HG02885 (cell line): ENCODE measurements at regions not wholly inside any gene's neighbourhood (a gene's known extent, or its start where the extent isn't known, plus 50 kb on each side); places are given as distances from the start of the nearest gene placed in this dataset.

Experiments
- ATAC-seq: cut with Tn5 transposase; IDR thresholded peaks from one replicate; pipeline ENCODE4 v1.9.1; 2021; ENCODE audit warnings: mild to moderate bottlenecking; ENCODE audit not compliant: unreplicated experiment, poor library complexity

GRCh38 chr15:31537770-31538592 is 211.3 kb downstream of the KLF13 start:
- no peak for ATAC-seq

GRCh38 chr15:31540633-31541032 is 214.0 kb downstream of the KLF13 start:
- no peak for ATAC-seq

- ATAC-seq, result no peak
Measured at GRCh38 chr15:31544361-31544760, 217.7 kb downstream of the KLF13 start.

DNA sequence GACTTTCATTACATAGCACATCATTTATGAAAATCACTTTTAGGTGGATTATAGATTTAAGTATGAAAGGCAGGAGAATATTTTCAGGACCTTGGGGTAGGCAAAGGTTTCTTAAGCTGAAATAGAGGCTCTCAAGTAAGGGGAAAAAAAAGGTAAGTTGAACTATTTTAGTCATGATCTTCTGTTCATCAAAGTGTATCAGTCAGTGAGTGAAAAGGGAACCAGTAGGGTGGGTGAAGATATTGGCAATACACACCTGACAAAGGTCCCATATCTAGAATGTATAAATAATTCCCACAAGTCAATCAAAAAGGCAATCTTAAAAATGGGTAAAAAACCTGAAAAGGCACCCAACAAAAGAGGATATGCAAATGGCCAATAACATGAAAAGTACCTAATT is 218.6 kb downstream of the KLF13 start:
- no peak for ATAC-seq

GRCh38 chr15:31550211-31550977 is 223.8 kb downstream of the KLF13 start:
- no peak for ATAC-seq

DNA sequence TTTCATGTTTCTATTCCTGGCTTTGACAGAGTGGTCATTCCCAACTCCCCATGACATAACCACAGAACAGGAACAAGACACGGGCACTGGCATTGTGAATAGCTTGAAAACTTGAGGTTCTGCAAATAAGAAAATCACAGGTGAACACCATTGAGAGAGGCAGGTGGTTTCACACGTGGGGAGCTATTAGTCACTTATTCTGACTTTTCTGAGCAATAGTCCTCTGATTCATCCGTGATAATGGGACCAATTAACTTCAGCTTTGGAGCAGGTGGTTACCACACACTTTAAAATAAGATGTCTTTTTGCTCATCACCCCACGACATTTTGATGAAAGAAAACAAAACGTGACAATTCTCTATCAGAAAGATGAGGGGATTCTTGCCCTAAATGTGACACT is 224.7 kb downstream of the KLF13 start:
- no peak for ATAC-seq

GRCh38 chr15:31552482-31553099 is 226.0 kb downstream of the KLF13 start:
- no peak for ATAC-seq

DNA sequence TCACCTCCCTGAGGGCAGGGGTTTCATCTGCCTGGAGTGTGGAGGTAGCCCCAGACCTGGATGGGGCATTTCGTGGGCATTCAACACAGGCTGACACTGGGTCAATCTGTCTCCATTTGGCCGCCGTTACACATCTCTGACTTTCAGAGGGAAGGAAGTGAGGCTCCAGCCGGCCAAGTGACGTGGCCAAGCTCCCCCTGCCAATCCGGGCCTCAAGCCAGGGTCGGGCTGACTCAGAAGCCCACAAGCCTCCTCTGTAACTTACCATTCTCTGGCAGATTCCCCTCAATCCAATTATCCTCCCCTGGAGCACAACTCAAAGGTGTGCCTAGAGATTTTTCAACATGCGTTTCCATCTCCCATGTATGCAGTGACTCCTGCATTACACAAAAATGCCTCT is 227.6 kb downstream of the KLF13 start:
- ATAC-seq, result no peak

- no peak for ATAC-seq
Measured at GRCh38 chr15:31555022-31555421, 228.4 kb downstream of the KLF13 start.

DNA sequence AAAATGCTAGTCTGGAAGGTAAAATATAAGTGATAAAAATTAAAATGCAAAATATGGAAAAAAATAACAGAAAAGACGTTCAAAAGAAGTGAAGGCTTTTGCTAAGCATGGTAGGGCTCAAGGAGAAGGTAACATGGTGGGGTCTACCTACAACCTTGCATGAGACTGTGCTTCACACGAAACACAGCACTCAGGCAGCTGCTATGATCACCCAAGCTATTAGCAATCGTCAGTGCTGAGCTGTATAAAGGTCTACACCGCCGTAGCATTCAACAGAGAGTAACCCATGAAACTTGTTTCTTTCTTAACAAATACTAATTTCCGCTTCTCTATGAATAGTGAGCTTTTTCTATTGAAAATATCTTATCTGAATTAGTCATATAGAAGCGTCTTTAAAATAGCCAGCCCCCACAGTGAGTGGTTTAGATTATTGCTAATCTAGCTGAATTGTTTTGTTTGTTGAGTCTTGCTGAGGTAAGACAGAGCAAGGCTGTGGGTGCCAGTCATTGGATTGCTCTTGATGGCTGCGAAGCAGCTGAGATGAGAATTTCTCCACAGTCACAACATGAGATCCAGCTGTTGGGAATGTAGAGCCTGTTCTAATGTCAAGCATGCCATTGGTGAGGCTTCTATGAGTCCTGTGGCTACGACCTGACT is 230.0 kb downstream of the KLF13 start:
- ATAC-seq, result no peak

- ATAC-seq, result no peak
Measured at GRCh38 chr15:31557899-31558298, 231.3 kb downstream of the KLF13 start.

DNA sequence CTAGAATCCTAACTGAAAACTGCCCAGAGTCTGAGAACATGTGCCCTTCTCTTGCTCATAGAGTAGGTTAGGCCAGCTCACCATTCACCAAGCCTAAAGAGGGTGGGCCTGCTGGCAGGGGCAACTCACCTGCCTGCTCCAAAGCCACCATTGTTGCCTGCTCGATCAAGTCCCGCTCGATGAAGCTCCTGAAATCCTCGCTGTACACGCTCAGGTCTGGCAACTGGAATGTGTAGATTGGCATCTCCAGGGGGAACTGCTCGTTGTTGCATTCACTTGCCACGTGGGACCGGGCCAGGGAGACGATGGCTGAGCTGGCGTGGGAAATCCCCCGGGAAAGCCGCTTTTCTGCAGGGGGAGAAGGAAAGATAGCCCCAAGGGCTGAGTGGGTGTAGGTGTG is 232.2 kb downstream of the KLF13 start:
- no peak for ATAC-seq

- ATAC-seq, result no peak
Measured at GRCh38 chr15:31559786-31560185, 233.2 kb downstream of the KLF13 start.

DNA sequence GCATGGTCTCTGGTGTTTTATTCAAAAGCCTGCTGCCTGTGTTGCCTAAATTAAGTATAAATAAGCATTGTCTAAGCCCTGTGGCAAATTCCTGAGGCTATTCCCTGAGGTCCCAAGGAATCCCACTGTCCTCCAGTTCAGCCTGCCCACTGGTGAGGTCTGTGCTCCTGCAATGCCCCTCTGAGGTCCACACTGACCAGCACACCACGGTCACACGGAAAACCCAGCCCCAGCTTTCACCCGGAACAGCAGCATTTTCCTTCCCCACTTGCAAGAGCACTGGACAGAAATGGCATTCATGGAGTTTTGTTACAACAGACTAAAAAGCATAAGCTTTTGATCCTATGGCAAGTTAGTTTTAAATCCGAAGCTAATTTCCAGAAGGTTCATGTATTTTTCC is 234.0 kb downstream of the KLF13 start:
- ATAC-seq, result no peak

GRCh38 chr15:31561156-31561555 is 234.5 kb downstream of the KLF13 start:
- ATAC-seq, result no peak

DNA sequence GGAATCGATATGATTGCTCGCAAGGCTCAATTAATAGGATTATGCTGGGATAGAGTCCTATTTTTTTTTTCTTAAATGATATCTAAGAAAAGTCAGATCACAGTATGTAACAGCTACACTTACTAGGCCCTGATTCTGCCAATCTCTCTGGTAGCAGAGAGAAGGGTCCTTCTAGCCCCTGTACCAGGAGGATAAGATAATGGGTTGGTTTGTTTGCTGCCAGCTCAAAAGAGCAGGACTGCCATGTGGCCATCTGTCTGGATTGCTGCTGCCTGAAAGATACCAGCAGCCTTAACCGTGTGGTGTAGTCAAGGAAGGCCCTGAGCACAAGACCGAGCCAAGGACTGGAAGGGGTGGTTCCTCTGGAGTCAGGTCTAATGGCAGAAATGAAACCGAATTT is 236.4 kb downstream of the KLF13 start:
- no peak for ATAC-seq

DNA sequence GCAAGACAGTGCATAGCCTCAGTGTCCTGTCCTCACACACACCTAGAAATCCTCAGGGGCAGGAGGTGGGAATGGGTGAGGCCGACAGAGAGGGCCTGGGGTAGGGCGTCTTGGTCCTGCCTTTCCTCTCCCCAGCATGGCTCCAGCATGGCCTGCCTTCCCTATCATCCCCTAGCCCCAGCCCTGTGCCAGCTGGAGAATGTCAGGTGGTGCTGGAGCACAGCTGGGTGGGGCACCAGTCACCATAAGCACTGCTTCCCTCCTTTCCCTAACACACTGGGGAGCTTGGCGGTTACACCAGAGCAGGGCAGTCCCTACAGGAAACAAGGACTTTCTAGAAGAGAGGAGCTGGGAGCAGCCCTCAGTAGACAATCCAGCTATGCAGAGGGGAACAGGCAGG is 236.8 kb downstream of the KLF13 start:
- ATAC-seq, result no peak

- ATAC-seq, result no peak
Measured at GRCh38 chr15:31567861-31568260, 241.2 kb downstream of the KLF13 start.

- ATAC-seq, result no peak
Measured at GRCh38 chr15:31569836-31570235, 243.2 kb downstream of the KLF13 start.

- no peak for ATAC-seq
Measured at GRCh38 chr15:31570591-31570990, 244.0 kb downstream of the KLF13 start.

- no peak for ATAC-seq
Measured at GRCh38 chr15:31571676-31572075, 245.0 kb downstream of the KLF13 start.
